ENCODE measurements at regions not wholly inside any gene's neighbourhood (a gene's known extent, or its start where the extent isn't known, plus 50 kb on each side); places are given as distances from the start of the nearest gene placed in this dataset.
A peak's percentile ranks its signal among the peaks of the same experiment; 100 is the strongest.

DNA sequence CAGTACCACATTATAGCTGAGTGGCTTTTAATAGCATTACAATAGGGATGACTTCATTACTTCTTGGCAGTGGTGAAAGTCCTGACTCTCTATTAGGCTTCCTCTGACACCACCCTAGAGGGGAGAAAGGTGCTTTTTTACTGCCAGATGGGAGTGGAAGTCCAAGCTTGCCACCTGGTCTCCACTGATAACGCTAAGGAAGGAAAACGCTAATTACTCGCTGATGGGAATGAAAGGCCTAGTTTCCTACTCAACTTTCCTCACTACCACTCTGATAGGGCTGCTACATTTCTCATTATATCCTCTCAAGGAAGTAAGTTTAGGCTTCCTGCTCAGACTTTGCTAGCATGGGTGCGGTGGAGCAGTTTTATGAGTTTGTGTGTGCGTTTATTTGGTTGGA, 62.3 kb upstream of the PAGE3 start:
- Histone ChIP-seq H3K36me3 (ENCODE audit: control insufficient read depth, insufficient read depth, low read length) (no peaks in the 10 kb centered on the region), H3K27me3 (ENCODE audit: control insufficient read depth, insufficient read depth, low read length) (no peaks in the 10 kb centered on the region), H3K4me3 (ENCODE audit: low read depth, low read length) (no peak overlapping the region)
- DNase-seq (ENCODE audit: low read depth) = no peak
- TF ChIP-seq, protein P1, sequence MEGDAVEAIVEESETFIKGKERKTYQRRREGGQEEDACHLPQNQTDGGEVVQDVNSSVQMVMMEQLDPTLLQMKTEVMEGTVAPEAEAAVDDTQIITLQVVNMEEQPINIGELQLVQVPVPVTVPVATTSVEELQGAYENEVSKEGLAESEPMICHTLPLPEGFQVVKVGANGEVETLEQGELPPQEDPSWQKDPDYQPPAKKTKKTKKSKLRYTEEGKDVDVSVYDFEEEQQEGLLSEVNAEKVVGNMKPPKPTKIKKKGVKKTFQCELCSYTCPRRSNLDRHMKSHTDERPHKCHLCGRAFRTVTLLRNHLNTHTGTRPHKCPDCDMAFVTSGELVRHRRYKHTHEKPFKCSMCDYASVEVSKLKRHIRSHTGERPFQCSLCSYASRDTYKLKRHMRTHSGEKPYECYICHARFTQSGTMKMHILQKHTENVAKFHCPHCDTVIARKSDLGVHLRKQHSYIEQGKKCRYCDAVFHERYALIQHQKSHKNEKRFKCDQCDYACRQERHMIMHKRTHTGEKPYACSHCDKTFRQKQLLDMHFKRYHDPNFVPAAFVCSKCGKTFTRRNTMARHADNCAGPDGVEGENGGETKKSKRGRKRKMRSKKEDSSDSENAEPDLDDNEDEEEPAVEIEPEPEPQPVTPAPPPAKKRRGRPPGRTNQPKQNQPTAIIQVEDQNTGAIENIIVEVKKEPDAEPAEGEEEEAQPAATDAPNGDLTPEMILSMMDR (IDR thresholded peaks at IDR 0.05; ENCODE audit: insufficient read depth, low read length, poor library complexity, severe bottlenecking) = no peak

DNA sequence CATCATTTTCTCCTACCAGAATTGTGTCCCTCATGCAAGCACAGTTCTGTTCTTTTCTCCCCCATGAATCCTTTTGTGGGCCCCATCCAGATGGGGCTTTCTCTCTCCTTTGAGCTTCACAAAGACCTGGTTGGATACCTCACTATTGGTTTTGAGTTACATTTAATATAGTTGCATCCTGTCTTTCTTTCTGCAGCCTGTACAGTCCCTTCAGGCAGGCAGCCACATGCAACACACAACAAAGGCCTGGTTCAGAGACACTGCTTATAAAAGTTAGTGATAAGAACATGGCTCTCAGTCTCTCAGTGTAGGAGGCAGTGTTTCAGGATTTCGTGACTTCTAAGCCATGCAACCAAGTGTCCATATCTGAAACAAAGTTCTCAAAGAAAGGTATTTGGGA, 70.6 kb upstream of the PAGE3 start:
- Histone ChIP-seq H3K36me3 (ENCODE audit: control insufficient read depth, insufficient read depth, low read length) (no peaks in the 10 kb centered on the region), H3K27me3 (ENCODE audit: control insufficient read depth, insufficient read depth, low read length) (no peaks in the 10 kb centered on the region), H3K4me3 (ENCODE audit: low read depth, low read length) (no peak overlapping the region)
- no peak for DNase-seq (ENCODE audit: low read depth)
- TF ChIP-seq, protein P1 (IDR thresholded peaks at IDR 0.05; ENCODE audit: insufficient read depth, low read length, poor library complexity, severe bottlenecking) = no peak

DNA sequence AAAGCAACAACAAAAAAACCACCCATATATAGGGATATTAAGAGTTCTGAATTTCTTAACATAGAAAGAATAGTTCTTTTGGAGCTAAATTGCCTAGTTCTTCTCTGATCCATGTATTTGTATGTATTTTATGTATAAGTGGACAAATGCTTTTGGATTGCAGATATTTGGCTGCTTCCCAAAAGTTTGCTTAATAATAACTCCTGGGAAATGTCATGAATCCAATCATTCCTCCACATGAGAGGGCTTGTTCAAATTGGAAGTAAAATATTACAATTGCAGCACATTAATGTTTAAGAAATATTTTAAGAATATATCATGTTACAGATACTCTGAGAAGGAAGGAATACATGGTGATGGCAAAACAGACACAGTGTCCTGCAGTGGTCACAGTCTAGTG, 71.5 kb upstream of the PAGE3 start:
- DNase-seq (ENCODE audit: low read depth) = no peak
- H3K27me3 ChIP-seq (ENCODE audit: control insufficient read depth, insufficient read depth, low read length) = no peaks in the 10 kb centered on the region
- no peaks in the 10 kb centered on the region for H3K36me3 ChIP-seq (ENCODE audit: control insufficient read depth, insufficient read depth, low read length)
- H3K4me3 ChIP-seq (ENCODE audit: low read depth, low read length) = no peak overlapping the region
- TF ChIP-seq, protein P1 (IDR thresholded peaks at IDR 0.05; ENCODE audit: insufficient read depth, low read length, poor library complexity, severe bottlenecking) = no peak

DNA sequence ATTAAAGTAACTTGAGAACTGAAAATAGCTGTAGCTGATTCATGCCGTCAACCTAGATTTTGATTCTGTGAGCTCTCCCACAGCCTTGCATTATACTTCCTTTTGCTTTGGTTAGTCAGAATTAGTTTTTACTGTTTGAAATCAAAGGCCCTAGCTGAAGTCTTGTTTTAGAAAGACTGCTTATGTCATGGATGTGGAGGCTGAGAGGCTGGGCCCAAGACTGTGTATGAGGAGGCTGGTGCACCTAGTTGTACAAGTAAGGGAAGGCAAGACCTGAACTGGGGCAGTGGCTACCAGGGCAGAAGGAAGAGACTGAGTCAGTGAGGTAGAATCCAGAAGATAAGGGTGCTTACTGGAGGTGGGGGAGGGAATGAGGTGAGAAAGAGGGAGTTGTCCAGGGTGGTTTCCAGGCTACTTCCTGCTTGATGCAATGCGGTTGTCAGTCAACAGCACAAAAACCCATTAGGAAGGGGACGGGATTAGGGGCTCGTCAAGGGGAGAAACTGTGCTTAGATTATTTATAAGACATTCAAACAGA, 76.2 kb upstream of the PAGE3 start:
- TF ChIP-seq, protein P1 (IDR thresholded peaks at IDR 0.05; ENCODE audit: insufficient read depth, low read length, poor library complexity, severe bottlenecking) = no peak
- Histone ChIP-seq H3K27me3 (ENCODE audit: control insufficient read depth, insufficient read depth, low read length) (no peaks in the 10 kb centered on the region), H3K36me3 (ENCODE audit: control insufficient read depth, insufficient read depth, low read length) (no peaks in the 10 kb centered on the region), H3K4me3 (ENCODE audit: low read depth, low read length) (no peak overlapping the region)
- DNase-seq (ENCODE audit: low read depth) = no peak

DNA sequence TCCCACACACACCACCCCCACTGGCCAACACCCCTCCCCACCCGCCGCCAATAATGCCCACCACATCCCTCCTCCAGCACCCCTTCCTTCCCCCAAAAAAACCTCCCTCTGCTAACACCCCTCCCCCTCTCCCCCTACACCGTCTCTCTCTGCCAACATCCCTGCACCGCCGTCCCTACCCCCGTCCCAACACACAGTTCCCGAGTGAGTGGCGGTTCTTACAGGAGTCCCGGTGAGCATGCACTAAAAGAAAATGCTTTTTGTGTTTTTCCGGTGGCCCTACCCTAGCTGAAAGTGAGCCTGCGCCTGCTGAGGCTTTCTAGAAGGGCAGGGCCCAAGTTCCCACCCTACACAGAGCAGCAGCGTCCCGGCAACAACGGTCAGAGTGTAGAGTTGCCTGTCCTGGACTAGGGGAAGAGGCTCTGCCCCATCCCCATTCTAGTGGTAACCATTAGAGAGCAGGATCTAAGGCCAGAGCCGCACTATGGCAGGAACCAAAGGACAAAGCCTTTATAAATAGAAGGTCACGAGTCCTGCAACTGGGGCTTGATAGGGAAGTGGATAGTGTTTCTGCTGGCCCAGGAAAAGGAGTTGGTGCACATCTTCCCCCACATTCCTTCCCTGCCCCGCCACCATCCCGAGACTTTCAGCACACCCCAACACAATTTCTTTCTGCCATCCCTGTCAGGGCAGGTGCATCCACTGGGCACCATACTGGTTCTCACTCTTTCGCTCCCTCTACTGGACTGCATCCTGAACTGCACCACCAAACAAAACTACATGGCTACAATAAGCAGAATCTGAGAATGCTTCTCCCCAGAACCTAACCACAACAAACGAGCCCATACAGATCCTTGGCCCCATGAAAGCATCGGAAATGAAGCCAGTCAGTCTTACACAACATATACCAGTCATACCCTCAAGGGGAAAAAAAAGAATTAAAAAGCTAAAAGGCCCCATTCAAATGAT, 78.1 kb upstream of the PAGE3 start:
- Histone ChIP-seq H3K27me3 (ENCODE audit: control insufficient read depth, insufficient read depth, low read length) (no peaks in the 10 kb centered on the region), H3K4me3 (ENCODE audit: low read depth, low read length) (no peak overlapping the region), H3K36me3 (ENCODE audit: control insufficient read depth, insufficient read depth, low read length) (no peaks in the 10 kb centered on the region)
- no peak for DNase-seq (ENCODE audit: low read depth)
- TF ChIP-seq, protein P1 (IDR thresholded peaks at IDR 0.05; ENCODE audit: insufficient read depth, low read length, poor library complexity, severe bottlenecking) = peak; percentile 46

All from kidney epithelial cell (primary cell).